ENCODE measurements at regions not wholly inside any gene's neighbourhood (a gene's known extent, or its start where the extent isn't known, plus 50 kb on each side); places are given as distances from the start of the nearest gene placed in this dataset.
"Not testable (repeated sequence)": the region's sequence is repeated elsewhere in the genome, so short reads cannot be mapped to it uniquely, and the experiment has no call there.

DNA sequence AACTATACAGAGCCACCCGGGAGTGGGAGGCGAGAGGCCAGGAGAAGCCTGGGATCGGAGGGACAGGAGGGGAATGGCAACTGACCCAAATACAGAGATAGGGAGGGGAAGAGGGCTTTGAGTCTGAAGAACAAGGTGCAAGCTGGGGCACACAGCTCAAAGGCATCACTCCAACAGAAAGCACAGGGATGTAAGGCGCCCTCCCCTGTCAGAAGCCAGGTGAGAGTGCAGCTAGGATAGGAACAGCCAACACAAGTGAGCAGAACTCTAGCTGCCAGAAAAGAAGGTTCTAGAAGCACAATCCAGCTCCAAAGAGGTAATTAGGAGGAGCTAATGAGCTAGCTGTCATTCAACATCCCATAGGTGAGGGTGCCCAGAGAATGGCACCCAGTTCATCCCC lies 232.2 kb downstream of the DHX15 start:
- DNase-seq (ENCODE audit: low spot score), result no peak
- H3K27ac ChIP-seq, result no peak overlapping the region
- TF ChIP-seq CTCF (IDR thresholded peaks at IDR 0.05), result no peak
- no peak overlapping the region for H3K4me3 ChIP-seq

- not testable (repeated sequence) for DNase-seq (ENCODE audit: low spot score); H3K27ac ChIP-seq; H3K4me3 ChIP-seq
Measured at GRCh38 chr4:24349168-24349996, 235.0 kb downstream of the DHX15 start.

DNA sequence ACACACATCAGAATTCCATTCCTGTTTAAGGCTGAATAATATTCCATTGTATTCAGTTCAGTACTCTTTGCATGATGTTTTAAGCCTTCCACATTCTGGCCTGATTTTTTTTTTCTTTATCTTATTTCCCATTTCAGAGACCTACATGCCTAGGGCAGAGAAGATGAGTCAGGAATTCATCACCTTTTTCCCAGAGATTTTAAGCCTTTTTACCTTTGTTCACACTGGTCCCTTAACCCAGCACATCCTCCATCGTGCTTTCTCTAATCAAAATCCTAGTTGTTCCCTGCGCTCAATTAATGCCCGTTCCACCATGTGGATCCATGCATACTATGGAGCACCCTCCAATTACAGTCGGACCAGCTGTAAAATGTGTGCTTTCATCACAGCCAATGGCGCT lies 245.1 kb downstream of the DHX15 start:
- Histone ChIP-seq H3K27ac (no peak overlapping the region), H3K4me3 (no peak overlapping the region)
- DNase-seq (ENCODE audit: low spot score), result no peak
- TF ChIP-seq CTCF (IDR thresholded peaks at IDR 0.05), result no peak

DNA sequence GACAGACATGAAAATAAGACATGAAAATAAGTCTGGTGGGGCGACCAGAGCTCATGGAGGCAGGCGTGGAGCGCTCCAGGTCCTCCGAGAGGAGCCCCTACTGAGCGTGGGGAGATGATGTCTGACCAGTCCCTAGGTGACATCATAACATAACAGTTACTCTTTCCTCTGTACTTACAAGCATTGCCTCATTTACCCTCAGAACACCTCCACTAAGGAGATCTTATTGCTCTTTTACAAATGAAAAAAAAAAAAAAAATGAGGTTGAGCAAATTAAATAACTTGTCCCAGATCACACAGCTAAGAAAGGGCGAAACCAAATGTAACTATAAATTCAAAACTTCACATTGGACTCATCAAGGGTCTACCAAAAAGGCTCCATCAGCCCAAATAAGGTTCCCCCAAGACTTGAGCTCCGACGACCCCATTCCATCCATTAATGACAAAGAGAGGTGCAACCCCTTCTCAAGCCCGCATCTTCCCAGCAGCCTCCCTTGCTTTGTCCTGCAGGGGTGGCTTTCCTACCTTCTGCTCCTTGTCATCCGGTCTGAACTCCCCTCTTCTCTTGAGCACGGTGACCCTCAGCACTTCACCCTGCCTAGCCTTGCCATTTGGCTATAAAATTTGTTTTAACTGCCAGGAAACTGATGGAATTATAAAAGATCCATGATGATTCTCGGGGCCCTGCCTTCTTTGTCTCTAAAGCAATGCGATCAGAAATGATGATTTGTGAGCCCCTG lies 246.7 kb downstream of the DHX15 start:
- DNase-seq (ENCODE audit: low spot score), result no peak
- no peak for TF ChIP-seq CTCF (IDR thresholded peaks at IDR 0.05)
- H3K27ac ChIP-seq, result no peak overlapping the region
- H3K4me3 ChIP-seq, result no peak overlapping the region

DNA sequence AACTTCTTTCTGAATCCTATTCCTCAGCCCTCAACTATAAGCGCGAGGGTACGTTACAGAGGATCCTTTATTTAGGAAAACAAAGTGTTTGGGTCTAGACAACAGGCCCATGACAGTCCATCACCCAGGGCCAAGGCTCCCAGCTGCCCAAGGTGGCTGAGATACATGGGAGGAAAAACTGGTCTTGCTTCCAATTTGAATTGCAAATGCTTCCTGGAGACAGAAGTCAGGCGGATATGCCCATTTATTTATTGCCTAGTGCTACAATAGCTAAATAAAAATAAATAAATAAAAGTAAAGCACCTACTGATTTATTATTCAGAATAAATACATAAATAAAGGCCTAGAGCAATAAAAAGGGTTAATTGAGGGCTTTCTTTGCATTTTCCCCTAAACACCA lies 248.7 kb downstream of the DHX15 start:
- DNase-seq (ENCODE audit: low spot score), result no peak
- H3K4me3 ChIP-seq, result no peak overlapping the region
- no peak for TF ChIP-seq CTCF (IDR thresholded peaks at IDR 0.05)
- H3K27ac ChIP-seq, result no peak overlapping the region

- no peak for DNase-seq (ENCODE audit: low spot score)
- H3K27ac ChIP-seq, result no peak overlapping the region
- H3K4me3 ChIP-seq, result no peak overlapping the region
- no peak for TF ChIP-seq CTCF (IDR thresholded peaks at IDR 0.05)
Measured at GRCh38 chr4:24334906-24335305, 249.4 kb downstream of the DHX15 start.

DNA sequence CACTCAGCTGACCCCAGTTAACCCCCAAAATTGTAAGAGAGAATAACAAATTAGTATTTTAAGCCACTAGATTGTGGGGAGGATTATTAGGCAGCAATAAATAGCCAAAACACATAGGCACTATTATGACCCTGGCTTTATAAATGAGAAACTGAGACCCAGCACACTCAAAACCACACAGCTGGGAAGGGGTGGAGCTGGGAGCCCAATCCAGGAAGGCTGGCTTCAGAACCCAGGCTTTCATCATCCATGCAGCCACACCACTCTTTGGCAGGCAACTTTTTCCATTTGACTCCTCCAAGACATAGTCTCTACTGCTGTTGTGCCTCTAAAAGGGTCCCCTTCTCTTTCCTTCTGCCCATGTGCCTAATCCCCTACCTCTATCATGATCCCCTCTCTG lies 253.8 kb downstream of the DHX15 start:
- no peak for DNase-seq (ENCODE audit: low spot score)
- Histone ChIP-seq H3K27ac (no peak overlapping the region), H3K4me3 (no peak overlapping the region)
- no peak for TF ChIP-seq CTCF (IDR thresholded peaks at IDR 0.05)
